ENCODE measurements at regions not wholly inside any gene's neighbourhood (a gene's known extent, or its start where the extent isn't known, plus 50 kb on each side); places are given as distances from the start of the nearest gene placed in this dataset.

DNA sequence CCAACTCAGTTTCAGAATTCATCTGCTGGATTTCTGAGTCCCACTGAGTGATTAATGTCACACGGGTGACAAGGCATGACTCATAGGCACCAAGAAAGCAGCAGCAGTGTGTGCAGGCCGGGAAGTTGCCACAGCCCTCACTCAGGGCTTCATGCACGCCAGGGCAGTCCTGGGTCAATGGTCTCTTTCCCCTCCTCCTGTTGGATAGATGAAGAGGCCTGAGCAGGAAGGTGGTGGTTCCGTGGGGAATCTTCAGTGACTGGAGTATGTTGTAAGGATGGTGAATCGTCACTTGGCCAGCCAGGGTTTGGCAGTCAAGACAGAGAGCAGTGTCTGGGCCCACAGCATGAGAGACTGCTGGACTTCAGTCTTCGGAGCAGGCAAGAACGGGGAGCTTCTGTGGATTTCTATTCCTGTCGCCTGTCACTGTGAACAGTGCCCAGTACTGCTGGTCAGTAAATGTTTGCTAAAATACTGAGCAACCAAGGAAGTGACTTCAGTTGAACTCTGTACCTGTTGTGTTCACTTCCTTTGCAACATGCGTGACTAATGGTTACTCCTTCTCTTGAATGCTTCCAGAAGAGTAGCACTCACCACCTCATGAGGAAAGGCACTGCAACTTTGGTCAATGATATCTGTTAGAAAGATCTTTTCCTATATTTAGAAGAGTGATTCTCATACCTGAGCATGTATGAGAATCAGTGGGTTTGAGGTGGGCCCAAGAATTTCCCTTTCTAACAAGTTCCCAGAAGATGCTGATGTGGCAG, 62.0 kb upstream of the CD93 start:
- no peak for TF ChIP-seq POLR2A (IDR thresholded peaks at IDR 0.05)
- TF ChIP-seq, protein P1, sequence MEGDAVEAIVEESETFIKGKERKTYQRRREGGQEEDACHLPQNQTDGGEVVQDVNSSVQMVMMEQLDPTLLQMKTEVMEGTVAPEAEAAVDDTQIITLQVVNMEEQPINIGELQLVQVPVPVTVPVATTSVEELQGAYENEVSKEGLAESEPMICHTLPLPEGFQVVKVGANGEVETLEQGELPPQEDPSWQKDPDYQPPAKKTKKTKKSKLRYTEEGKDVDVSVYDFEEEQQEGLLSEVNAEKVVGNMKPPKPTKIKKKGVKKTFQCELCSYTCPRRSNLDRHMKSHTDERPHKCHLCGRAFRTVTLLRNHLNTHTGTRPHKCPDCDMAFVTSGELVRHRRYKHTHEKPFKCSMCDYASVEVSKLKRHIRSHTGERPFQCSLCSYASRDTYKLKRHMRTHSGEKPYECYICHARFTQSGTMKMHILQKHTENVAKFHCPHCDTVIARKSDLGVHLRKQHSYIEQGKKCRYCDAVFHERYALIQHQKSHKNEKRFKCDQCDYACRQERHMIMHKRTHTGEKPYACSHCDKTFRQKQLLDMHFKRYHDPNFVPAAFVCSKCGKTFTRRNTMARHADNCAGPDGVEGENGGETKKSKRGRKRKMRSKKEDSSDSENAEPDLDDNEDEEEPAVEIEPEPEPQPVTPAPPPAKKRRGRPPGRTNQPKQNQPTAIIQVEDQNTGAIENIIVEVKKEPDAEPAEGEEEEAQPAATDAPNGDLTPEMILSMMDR (IDR thresholded peaks at IDR 0.05) = no peak
- Histone ChIP-seq H3K4me1 (peaks cover 19% of the 10 kb centered on the region), H3K4me3 (no peak overlapping the region), H3K9me3 (no peaks in the 10 kb centered on the region), H3K27me3 (no peaks in the 10 kb centered on the region), H3K27ac (peak overlapping the region in 1 of 2 donors; percentile 5), H3K36me3 (ENCODE audit: low read depth, missing control alignments) (no peaks in the 10 kb centered on the region)
- 81 to 82% methylated on average over 8 to 9 of the region's 9 CpGs for WGBS, 2 donors
- intact Hi-C loops (cut with DNase I; ENCODE audit: low total_unique reads) = no loop called here
- DNase-seq = no peak

DNA sequence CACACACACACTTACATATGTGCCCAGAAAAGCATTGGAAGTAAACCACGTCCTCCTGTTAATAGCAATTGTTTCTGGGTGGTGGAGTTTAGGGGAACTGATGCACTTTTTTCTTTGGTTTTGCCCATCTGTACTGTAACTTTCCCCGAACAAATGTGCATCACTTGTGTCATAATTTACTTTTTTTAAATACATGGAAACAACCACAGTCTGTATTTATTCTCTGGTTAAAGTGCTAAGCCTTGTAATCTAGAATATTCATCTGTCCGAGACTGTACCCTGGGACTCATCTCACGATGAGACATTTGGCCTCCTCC, 61.5 kb upstream of the CD93 start:
- 70 to 72% methylated on average over 4 of the region's 4 CpGs for WGBS, 2 donors
- Histone ChIP-seq H3K4me3 (no peak overlapping the region), H3K27me3 (no peaks in the 10 kb centered on the region), H3K9me3 (no peaks in the 10 kb centered on the region), H3K4me1 (peaks cover 19% of the 10 kb centered on the region), H3K36me3 (ENCODE audit: low read depth, missing control alignments) (no peaks in the 10 kb centered on the region), H3K27ac (no peak overlapping the region)
- no peak for DNase-seq
- no peak for TF ChIP-seq POLR2A (IDR thresholded peaks at IDR 0.05)
- TF ChIP-seq, protein P1 (IDR thresholded peaks at IDR 0.05) = no peak
- intact Hi-C loops (cut with DNase I; ENCODE audit: low total_unique reads) = no loop called here

DNA sequence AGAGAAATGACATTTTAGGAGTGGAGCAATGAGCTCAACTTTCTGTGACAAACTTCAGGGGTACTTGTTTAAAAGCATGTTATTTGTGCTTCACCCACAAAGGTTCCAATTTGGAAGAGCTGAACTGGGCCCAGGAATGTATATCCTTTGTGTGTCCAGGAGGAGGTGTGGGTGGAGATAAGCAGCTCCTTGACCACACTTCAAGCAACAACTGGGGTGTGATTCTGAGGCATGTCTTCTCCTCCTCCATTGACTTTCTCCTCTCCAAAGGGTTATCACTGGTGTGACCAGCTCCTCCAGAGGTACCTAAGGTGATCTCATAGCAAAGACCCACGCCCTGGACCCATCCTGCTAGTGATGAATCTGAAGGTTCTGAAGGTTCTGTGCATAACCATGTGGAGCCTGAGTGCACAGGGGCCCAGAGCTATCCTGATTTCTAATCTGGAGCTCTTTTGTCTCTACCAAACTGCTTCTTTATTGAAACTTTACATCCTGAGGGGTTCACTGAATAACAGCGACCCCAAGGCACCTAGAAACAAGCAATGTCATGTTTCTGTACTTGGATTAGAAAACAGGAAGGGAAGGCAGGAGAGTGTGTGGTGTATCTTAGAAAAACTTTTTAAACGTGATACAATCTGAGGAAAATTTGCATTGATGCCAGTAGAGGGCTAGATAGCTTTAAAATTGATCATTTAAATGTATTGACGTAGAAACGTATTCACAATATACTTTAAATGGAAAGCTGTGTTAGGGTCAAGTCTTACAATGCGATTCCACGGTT, 60.9 kb upstream of the CD93 start:
- Histone ChIP-seq H3K4me3 (no peak overlapping the region), H3K27me3 (no peaks in the 10 kb centered on the region), H3K4me1 (peaks cover 19% of the 10 kb centered on the region), H3K9me3 (no peaks in the 10 kb centered on the region), H3K27ac (no peak overlapping the region), H3K36me3 (ENCODE audit: low read depth, missing control alignments) (no peaks in the 10 kb centered on the region)
- no peak for TF ChIP-seq POLR2A (IDR thresholded peaks at IDR 0.05)
- TF ChIP-seq, protein P1 (IDR thresholded peaks at IDR 0.05) = no peak
- 82 to 84% methylated on average over 7 of the region's 7 CpGs for WGBS, 2 donors
- DNase-seq = no peak
- intact Hi-C loops (cut with DNase I; ENCODE audit: low total_unique reads) = no loop called here

DNA sequence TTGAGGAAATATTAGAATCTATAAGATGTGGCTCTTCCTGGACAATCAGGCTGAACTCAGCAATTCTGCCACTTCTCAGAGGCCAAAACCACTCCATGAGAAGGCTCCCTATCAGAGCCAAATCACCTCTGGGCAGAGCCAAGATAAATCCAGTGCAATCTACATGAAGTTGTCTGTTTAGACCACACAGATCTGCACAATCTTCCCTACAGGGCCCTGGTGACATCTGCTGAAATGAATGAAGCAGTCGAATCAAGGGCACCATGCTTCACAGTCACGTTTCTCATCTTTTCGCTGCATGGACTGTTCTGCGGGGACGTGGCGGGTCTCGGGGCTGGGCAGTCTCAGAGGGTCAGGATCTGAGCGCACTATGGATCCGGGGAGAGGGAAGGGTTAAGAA, 60.1 kb upstream of the CD93 start:
- no peak for DNase-seq
- Histone ChIP-seq H3K4me3 (no peak overlapping the region), H3K4me1 (peaks cover 23% of the 10 kb centered on the region), H3K27ac (no peak overlapping the region), H3K27me3 (no peaks in the 10 kb centered on the region), H3K36me3 (ENCODE audit: low read depth, missing control alignments) (no peaks in the 10 kb centered on the region), H3K9me3 (no peaks in the 10 kb centered on the region)
- intact Hi-C loops (cut with DNase I; ENCODE audit: low total_unique reads) = no loop called here
- 94 to 99% methylated on average over 9 of the region's 9 CpGs for WGBS, 2 donors
- TF ChIP-seq, protein P1 (IDR thresholded peaks at IDR 0.05) = no peak
- TF ChIP-seq POLR2A (IDR thresholded peaks at IDR 0.05) = no peak

Data from testis (tissue), 2 donors.